Neural cell (in vitro differentiated cells): ENCODE measurements at regions not wholly inside any gene's neighbourhood (a gene's known extent, or its start where the extent isn't known, plus 50 kb on each side); places are given as distances from the start of the nearest gene placed in this dataset.
A peak's percentile ranks its signal among the peaks of the same experiment; 100 is the strongest.

Source experiments
- H2AFZ ChIP-seq: fragments of 200-600, 300-800 bp; sonication (generic), shearing (Covaris generic); 2 replicates; pipeline ENCODE4 v1.6.0; 2014; ENCODE audit warnings: low read depth, mild to moderate bottlenecking, antibody characterized with exemption, low read length, moderate library complexity
- H3F3A ChIP-seq: fragments of 200-600 bp; shearing (Covaris generic); 2 replicates; pipeline ENCODE4 v1.6.1; 2016; ENCODE audit warnings: mild to moderate bottlenecking, moderate library complexity, mixed read lengths, antibody characterized with exemption, low read length; ENCODE audit not compliant: insufficient read depth, poor library complexity, severe bottlenecking
- H3K27ac ChIP-seq: fragments of 200-600, 300-800 bp; sonication (generic), shearing (Covaris generic); 2 replicates; pipeline ENCODE4 v1.5.1; 2014; ENCODE audit warnings: mild to moderate bottlenecking, low read length, moderate library complexity
- H3K27me3 ChIP-seq: fragments of 300-800, 200-600 bp; sonication (generic), shearing (Covaris generic); 2 replicates; pipeline ENCODE4 v1.6.0; 2014; ENCODE audit warnings: mild to moderate bottlenecking, low read depth, low read length, moderate library complexity; ENCODE audit not compliant: insufficient read depth
- H3K36me3 ChIP-seq: fragments of 300-800, 200-600 bp; sonication (generic), shearing (Covaris generic); 2 replicates; pipeline ENCODE4 v1.5.1; 2014; ENCODE audit warnings: mild to moderate bottlenecking, antibody characterized with exemption, low read length, moderate library complexity; ENCODE audit not compliant: insufficient read depth
- H3K4me2 ChIP-seq: fragments of 300-800, 200-600 bp; sonication (generic), shearing (Covaris generic); 2 replicates; pipeline ENCODE4 v1.6.0; 2014; ENCODE audit warnings: mild to moderate bottlenecking, low read length
- H3K4me3 ChIP-seq: fragments of 300-800, 200-600 bp; sonication (generic), shearing (Covaris generic); 2 replicates; pipeline ENCODE4 v1.5.1; 2014; ENCODE audit warnings: mild to moderate bottlenecking, low read length, moderate library complexity
- H3K79me2 ChIP-seq: fragments of 200-600 bp; shearing (Covaris generic); replicated peaks from 2 replicates; pipeline ENCODE4 v1.6.0; 2014; ENCODE audit warnings: mild to moderate bottlenecking, low read length, moderate library complexity; ENCODE audit not compliant: insufficient read depth
- H3K9ac ChIP-seq: fragments of 300-800, 200-600 bp; sonication (generic), shearing (Covaris generic); 2 replicates; pipeline ENCODE4 v1.6.1; 2016; ENCODE audit warnings: mild to moderate bottlenecking, low read length, mixed read lengths
- H3K9me2 ChIP-seq: fragments of 200-600 bp; shearing (Covaris generic); 2 replicates; pipeline ENCODE4 v1.6.1; 2016; ENCODE audit warnings: mild to moderate bottlenecking, low read length, mixed read lengths; ENCODE audit not compliant: insufficient read depth
- H3K9me3 ChIP-seq: fragments of 200-600, 300-800 bp; sonication (generic), shearing (Covaris generic); 2 replicates; pipeline ENCODE4 v1.6.1; 2016; ENCODE audit warnings: mild to moderate bottlenecking, mixed run types, low read length, moderate library complexity, mixed read lengths
- H4K20me1 ChIP-seq: fragments of 200-600 bp; shearing (Covaris generic); 2 replicates; pipeline ENCODE4 v1.6.1; 2016; ENCODE audit warnings: mild to moderate bottlenecking, mixed run types; ENCODE audit not compliant: insufficient read depth
- CTCF ChIP-seq: fragments of 450-650 bp; IDR thresholded peaks from 2 replicates; pipeline ENCODE4 v1.5.1; 2014; ENCODE audit warnings: antibody characterized with exemption, mild to moderate bottlenecking, moderate library complexity; ENCODE audit not compliant: poor library complexity, severe bottlenecking
- EP300 ChIP-seq: fragments of 450-650 bp; conservative IDR thresholded peaks from 2 replicates; pipeline ENCODE4 v1.6.1; 2014; ENCODE audit warnings: antibody characterized with exemption, mild to moderate bottlenecking, moderate library complexity; ENCODE audit not compliant: poor library complexity, severe bottlenecking
- EZH2 ChIP-seq: fragments of 200-600, 300-800 bp; shearing (Covaris generic), sonication (generic); IDR thresholded peaks from 2 replicates; pipeline ENCODE4 v1.6.1; 2014; ENCODE audit warnings: antibody characterized with exemption, low read length, borderline replicate concordance, mild to moderate bottlenecking; ENCODE audit not compliant: insufficient read depth, poor library complexity, severe bottlenecking
- MXI1 ChIP-seq: fragments of 450-650 bp; conservative IDR thresholded peaks from 2 replicates; pipeline ENCODE4 v1.6.1; 2014; ENCODE audit warnings: antibody characterized with exemption, mild to moderate bottlenecking; ENCODE audit not compliant: poor library complexity, severe bottlenecking
- POLR2AphosphoS5 ChIP-seq: IDR thresholded peaks from 2 replicates; pipeline ENCODE4 v1.6.1; 2012
- RAD21 ChIP-seq: fragments of 450-650 bp; conservative IDR thresholded peaks from 2 replicates; pipeline ENCODE4 v1.6.1; 2014; ENCODE audit warnings: antibody characterized with exemption, mild to moderate bottlenecking, moderate library complexity
- REST ChIP-seq: IDR thresholded peaks from 2 replicates; pipeline ENCODE4 v1.6.1; 2012; ENCODE audit warnings: borderline replicate concordance
- SMC3 ChIP-seq: fragments of 450-650 bp; conservative IDR thresholded peaks from 2 replicates; pipeline ENCODE4 v1.6.1; 2014; ENCODE audit warnings: antibody characterized with exemption, mild to moderate bottlenecking, moderate library complexity; ENCODE audit not compliant: poor library complexity
- TAF1 ChIP-seq: IDR thresholded peaks from 2 replicates; pipeline ENCODE4 v1.6.1; 2012; ENCODE audit warnings: low read depth

GRCh38 chr16:11407047-11407982, 62.1 kb downstream of the RMI2 start:
- H3K36me3 ChIP-seq: no peaks in the 10 kb centered on the region
- H3K9me3 ChIP-seq: no peaks in the 10 kb centered on the region
- H3K9me2 ChIP-seq: no peaks in the 10 kb centered on the region
- no peak overlapping the region for H3K9ac ChIP-seq
- H4K20me1 ChIP-seq: no peaks in the 10 kb centered on the region
- no peak overlapping the region for H3K4me2 ChIP-seq
- H3K79me2 ChIP-seq: no peaks in the 10 kb centered on the region
- H3K27me3 ChIP-seq: no peaks in the 10 kb centered on the region
- H3K27ac ChIP-seq: no peak overlapping the region
- H2AFZ ChIP-seq: no peak overlapping the region
- TF ChIP-seq TAF1 (no peak), REST (no peak), CTCF (peak; percentile 61), EZH2 (no peak), MXI1 (no peak), SMC3 (peak; percentile 67), POLR2AphosphoS5 (no peak), RAD21 (peak; percentile 61), EP300 (no peak)
- no peaks in the 10 kb centered on the region for H3F3A ChIP-seq
- no peak overlapping the region for H3K4me3 ChIP-seq

GRCh38 chr16:11408216-11408615, 63.0 kb downstream of the RMI2 start:
- Histone ChIP-seq H3K36me3 (no peaks in the 10 kb centered on the region), H3F3A (no peaks in the 10 kb centered on the region), H3K4me2 (no peak overlapping the region), H3K79me2 (no peaks in the 10 kb centered on the region), H3K9me3 (no peaks in the 10 kb centered on the region), H3K4me3 (no peak overlapping the region), H3K27ac (no peak overlapping the region), H3K9ac (no peak overlapping the region), H2AFZ (no peak overlapping the region), H4K20me1 (no peaks in the 10 kb centered on the region), H3K27me3 (no peaks in the 10 kb centered on the region), H3K9me2 (no peaks in the 10 kb centered on the region)
- TF ChIP-seq TAF1: no peak
- TF ChIP-seq REST: no peak
- no peak for TF ChIP-seq MXI1
- TF ChIP-seq RAD21: no peak
- TF ChIP-seq EP300: no peak
- TF ChIP-seq CTCF: no peak
- no peak for TF ChIP-seq EZH2
- no peak for TF ChIP-seq SMC3
